ENCODE measurements at regions not wholly inside any gene's neighbourhood (a gene's known extent, or its start where the extent isn't known, plus 50 kb on each side); places are given as distances from the start of the nearest gene placed in this dataset.

DNA sequence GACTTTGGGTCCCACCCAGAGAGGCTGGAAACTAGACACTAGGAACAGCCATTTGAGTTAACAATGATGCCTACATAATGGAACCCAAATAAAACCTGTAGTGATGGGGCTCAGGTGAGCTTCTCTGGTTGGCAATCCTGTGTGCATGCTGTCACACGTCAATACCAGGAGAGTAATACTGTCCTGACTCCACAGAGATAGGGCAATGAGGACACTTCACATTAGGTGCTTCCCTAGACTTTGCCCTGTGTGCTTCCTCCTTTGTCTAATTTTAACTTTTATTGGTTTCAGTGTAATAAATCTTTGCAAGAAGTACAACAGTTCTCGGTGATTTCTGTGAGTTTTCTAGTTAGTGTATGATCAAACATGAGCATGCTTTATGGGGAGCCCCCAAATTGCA is 281.8 kb upstream of the ARRDC4 start:
- no peaks in the 10 kb centered on the region for H3K4me1 Mint-ChIP-seq
- ATAC-seq (no peak), DNase-seq (no peak)
- H3K27me3 Mint-ChIP-seq: no peaks in the 10 kb centered on the region
- peaks cover 2% of the 10 kb centered on the region for H3K9me3 ChIP-seq (ENCODE audit: control insufficient read depth, low read length, poor library complexity, severe bottlenecking)
- no peak overlapping the region for H3K27ac Mint-ChIP-seq
- no peaks in the 10 kb centered on the region for H3K36me3 Mint-ChIP-seq (ENCODE audit: low read depth)
- no peak overlapping the region for H3K4me3 Mint-ChIP-seq

DNA sequence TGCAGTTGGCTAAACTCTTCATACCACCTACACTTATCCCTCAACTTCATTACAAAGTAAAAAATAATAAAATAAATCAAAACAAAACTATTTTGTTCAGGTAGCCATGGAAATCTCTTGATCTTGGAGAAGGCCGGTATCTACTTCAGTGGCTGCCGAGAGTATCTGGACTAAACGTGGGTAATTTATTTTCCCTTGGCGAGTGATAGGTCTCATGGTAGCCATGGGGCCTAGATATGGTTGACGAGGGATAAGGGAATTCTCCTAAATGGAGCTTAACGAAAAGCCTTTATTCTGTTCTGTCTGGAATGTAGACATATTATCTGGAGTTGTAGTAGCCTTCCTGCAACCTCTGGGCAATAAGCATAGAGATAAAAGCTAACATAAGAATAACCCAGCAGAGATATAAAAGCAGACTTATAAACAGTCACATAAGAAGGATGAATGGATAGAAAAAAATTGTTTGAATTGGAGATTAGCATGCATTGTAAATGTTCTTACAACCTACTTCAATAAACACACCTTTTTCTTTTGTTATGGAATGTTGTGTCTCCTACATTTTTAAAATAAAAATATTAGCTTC is 281.3 kb upstream of the ARRDC4 start:
- no peak for DNase-seq
- Mint-ChIP-seq H3K27ac (no peak overlapping the region), H3K4me1 (no peaks in the 10 kb centered on the region), H3K36me3 (ENCODE audit: low read depth) (no peaks in the 10 kb centered on the region), H3K4me3 (no peak overlapping the region), H3K27me3 (no peaks in the 10 kb centered on the region)
- H3K9me3 ChIP-seq (ENCODE audit: control insufficient read depth, low read length, poor library complexity, severe bottlenecking): peaks cover 2% of the 10 kb centered on the region
- ATAC-seq: no peak

DNA sequence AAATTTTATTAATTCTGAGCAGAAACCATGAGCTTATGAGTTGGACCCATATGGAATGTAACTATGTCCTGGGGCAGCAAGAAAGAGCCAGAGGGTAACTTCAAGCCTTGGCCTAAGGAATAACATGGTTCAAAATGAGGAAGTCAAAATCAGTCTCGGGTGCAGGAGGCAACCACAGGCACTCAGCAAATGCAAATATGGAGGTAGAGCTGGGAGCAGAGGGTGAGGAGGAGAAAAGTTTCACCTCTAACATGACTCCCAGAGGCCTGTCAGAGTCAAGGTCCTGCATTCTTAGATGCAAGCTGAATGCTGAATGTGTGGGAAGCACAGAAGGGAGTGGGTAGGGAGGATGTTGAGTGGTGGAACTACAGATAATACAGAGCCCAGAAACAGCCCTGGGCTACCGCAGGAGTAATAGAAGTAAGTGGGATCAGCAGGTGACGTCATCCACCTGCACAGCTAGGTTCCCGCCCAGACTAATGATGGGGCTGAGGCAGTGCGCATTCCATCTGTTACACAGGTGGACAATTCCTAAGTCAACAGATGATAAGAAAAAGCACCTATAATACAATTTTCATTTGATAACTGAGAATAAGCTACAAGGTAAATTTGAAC is 279.8 kb upstream of the ARRDC4 start:
- Mint-ChIP-seq H3K36me3 (ENCODE audit: low read depth) (no peaks in the 10 kb centered on the region), H3K4me1 (no peaks in the 10 kb centered on the region), H3K27ac (no peak overlapping the region), H3K4me3 (no peak overlapping the region), H3K27me3 (no peaks in the 10 kb centered on the region)
- ATAC-seq (no peak), DNase-seq (no peak)
- H3K9me3 ChIP-seq (ENCODE audit: control insufficient read depth, low read length, poor library complexity, severe bottlenecking): peaks cover 2% of the 10 kb centered on the region

DNA sequence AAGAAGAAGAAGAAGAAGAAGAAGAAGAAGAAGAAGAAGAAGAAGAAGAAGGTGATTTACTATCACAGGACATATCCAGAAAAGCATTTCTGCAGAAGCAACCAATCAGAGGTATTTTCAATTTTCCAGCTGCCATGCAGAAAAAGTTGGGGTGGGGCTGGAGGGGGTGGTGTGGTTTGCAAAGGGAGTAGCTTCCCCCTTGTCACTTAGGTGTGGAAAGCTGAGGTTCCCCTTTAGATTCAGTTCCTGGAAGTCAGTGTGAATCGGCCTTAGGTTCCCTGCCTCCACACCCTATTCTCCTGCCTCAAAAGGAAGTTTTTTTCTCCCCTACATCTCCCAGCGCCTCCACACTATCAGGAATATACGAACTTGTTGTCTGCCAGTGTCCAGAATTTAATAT is 276.7 kb upstream of the ARRDC4 start:
- Mint-ChIP-seq H3K4me1 (no peaks in the 10 kb centered on the region), H3K36me3 (ENCODE audit: low read depth) (no peaks in the 10 kb centered on the region), H3K4me3 (no peak overlapping the region), H3K27ac (no peak overlapping the region), H3K27me3 (no peaks in the 10 kb centered on the region)
- ATAC-seq (no peak), DNase-seq (no peak)
- H3K9me3 ChIP-seq (ENCODE audit: control insufficient read depth, low read length, poor library complexity, severe bottlenecking): peaks cover 2% of the 10 kb centered on the region

DNA sequence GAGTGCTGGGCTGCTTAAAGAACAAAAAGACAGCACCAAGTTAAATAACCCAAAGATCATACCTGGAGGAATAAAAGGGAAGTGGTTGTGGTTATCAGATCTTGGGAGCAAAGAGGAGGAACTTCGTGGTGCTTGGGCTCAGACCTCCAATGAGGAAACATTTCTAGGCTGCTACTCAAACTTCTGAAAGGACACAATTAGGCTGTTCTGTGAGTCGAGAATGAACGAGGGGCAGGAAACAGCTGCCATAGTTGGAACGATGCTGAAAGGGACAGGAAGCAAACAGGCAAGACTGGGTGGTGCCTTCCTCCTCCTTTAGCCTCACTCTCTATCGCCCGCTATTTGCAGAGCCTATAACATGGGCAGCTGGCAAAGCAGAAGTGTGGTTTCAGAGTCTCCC is 276.3 kb upstream of the ARRDC4 start:
- no peak overlapping the region for H3K4me3 Mint-ChIP-seq
- ATAC-seq (no peak), DNase-seq (no peak)
- H3K9me3 ChIP-seq (ENCODE audit: control insufficient read depth, low read length, poor library complexity, severe bottlenecking): no peaks in the 10 kb centered on the region
- no peaks in the 10 kb centered on the region for H3K4me1 Mint-ChIP-seq
- H3K27ac Mint-ChIP-seq: no peak overlapping the region
- no peaks in the 10 kb centered on the region for H3K27me3 Mint-ChIP-seq
- H3K36me3 Mint-ChIP-seq (ENCODE audit: low read depth): no peaks in the 10 kb centered on the region

DNA sequence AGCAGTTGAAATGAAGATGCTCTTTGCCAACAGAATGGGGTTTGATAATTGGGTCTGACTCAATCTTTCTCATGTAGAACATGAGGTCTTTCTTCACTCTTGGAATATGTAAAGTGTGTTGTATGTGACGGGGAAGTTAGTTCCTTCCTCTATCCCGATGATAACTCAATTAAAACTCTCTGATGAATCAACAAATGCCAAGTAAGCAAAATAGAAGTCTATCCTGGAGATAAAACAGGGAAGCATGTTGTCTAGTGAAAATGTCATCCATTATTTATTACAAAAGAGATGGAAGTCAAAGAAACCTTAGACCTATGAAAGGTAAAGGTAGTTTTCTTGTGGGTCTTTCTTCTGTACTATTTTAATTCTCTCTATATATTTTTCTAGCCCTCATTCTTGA is 274.2 kb upstream of the ARRDC4 start:
- ATAC-seq (no peak), DNase-seq (no peak)
- no peaks in the 10 kb centered on the region for H3K9me3 ChIP-seq (ENCODE audit: control insufficient read depth, low read length, poor library complexity, severe bottlenecking)
- no peaks in the 10 kb centered on the region for H3K4me1 Mint-ChIP-seq
- no peaks in the 10 kb centered on the region for H3K27me3 Mint-ChIP-seq
- no peaks in the 10 kb centered on the region for H3K36me3 Mint-ChIP-seq (ENCODE audit: low read depth)
- H3K4me3 Mint-ChIP-seq: no peak overlapping the region
- H3K27ac Mint-ChIP-seq: no peak overlapping the region

DNA sequence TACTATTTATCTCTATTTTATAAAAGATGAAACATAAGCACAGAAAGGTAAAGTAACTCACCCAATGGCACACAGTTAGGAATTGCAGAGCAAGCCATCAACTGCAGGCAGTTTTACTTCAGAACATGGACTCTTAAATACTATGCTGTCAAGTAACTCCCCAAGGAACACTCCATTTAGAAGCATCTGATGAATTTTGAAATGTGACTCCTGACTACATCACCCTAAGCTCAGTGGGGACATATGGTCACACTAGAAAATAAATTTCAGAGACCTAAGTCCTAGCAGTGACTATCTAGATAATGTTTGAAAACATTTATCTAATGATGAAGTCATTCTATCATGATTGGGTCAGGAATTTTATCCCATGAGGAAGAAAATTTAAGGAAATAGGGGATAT is 272.8 kb upstream of the ARRDC4 start:
- Mint-ChIP-seq H3K27me3 (no peaks in the 10 kb centered on the region), H3K4me1 (no peaks in the 10 kb centered on the region), H3K4me3 (no peak overlapping the region), H3K27ac (no peak overlapping the region), H3K36me3 (ENCODE audit: low read depth) (no peaks in the 10 kb centered on the region)
- ATAC-seq (no peak), DNase-seq (no peak)
- H3K9me3 ChIP-seq (ENCODE audit: control insufficient read depth, low read length, poor library complexity, severe bottlenecking): no peaks in the 10 kb centered on the region

DNA sequence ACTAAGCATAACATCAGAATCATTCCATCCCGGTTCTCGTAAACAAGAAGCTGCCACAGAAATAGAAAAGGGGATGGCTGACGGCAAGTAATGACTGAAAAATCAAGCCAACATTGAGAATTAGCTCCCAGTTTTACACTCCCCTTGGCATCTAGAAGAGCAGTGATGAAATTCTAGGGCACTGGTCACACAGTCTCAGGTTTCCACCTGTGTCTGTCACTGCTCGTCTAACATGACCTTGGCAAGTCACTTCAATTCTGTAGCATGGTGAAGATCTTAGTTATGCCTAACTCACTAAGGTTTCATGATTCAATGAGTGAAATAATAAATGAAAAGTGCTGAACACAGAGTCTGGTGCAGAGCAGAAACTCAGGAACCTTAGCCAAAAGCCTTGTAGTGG is 272.3 kb upstream of the ARRDC4 start:
- DNase-seq (no peak), ATAC-seq (no peak)
- Mint-ChIP-seq H3K27me3 (no peaks in the 10 kb centered on the region), H3K36me3 (ENCODE audit: low read depth) (no peaks in the 10 kb centered on the region), H3K4me3 (no peak overlapping the region), H3K27ac (no peak overlapping the region), H3K4me1 (no peaks in the 10 kb centered on the region)
- H3K9me3 ChIP-seq (ENCODE audit: control insufficient read depth, low read length, poor library complexity, severe bottlenecking): no peaks in the 10 kb centered on the region

DNA sequence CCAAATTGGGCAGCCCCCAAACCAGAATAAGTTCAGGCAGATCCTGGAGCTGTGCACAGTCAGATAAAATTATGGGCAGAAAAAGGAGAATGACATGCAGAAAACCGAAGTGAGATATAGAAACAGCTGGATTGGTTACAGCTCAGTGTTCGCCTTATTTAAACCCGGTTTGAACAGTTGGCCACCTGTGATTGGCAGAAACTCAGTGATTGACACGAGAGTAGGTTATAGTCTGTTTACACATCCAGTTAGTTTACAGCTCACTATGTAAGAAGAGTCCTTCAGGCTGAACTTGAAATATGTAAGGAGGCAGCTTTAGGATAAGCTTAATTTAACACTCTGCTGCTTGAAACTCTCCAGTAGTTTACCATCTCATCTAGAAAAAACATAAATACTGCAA is 271.6 kb upstream of the ARRDC4 start:
- DNase-seq: no peak
- Mint-ChIP-seq H3K4me1 (no peaks in the 10 kb centered on the region), H3K27me3 (no peaks in the 10 kb centered on the region), H3K4me3 (no peak overlapping the region), H3K27ac (no peak overlapping the region), H3K36me3 (ENCODE audit: low read depth) (no peaks in the 10 kb centered on the region)
- no peaks in the 10 kb centered on the region for H3K9me3 ChIP-seq (ENCODE audit: control insufficient read depth, low read length, poor library complexity, severe bottlenecking)
- no peak for ATAC-seq

DNA sequence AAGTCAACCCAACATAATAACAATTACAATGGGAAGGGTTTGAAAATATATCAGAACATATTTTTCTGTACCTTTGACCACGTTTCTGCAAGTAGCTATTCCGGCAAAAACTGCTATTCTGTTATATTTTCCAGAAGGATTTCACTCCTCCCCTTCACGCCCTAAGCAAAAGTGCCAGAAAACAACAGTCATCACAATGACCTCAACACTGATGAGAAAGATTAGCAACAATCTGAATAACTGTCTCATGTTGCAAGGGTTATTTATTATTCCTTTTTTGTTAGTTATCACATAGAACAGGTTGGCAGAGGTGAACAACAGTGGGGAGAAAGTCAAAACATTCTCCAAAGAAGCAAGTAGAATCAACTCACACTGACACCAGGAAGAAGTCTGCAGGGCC is 269.4 kb upstream of the ARRDC4 start:
- Mint-ChIP-seq H3K36me3 (ENCODE audit: low read depth) (no peaks in the 10 kb centered on the region), H3K27ac (no peak overlapping the region), H3K4me3 (no peak overlapping the region), H3K27me3 (no peaks in the 10 kb centered on the region), H3K4me1 (no peaks in the 10 kb centered on the region)
- H3K9me3 ChIP-seq (ENCODE audit: control insufficient read depth, low read length, poor library complexity, severe bottlenecking): no peaks in the 10 kb centered on the region
- DNase-seq (no peak), ATAC-seq (no peak)

DNA sequence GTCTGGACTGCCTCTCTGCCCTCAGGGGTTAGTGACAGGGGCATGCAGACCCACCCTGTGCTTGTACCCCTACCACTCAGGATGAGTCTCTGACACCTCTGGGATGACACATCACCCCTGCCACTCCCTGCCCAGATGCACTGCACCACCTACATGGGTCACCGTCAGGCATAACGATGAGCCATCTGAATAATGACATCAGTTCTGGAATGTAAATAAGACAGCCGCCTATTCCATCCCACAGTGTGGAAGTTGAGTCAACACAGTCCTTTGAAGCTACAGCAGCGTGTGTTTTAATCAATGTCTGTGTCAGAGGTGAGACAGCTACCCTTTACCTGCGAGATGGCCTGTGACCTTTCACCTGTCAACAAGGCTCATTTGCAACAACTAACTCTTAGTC is 268.7 kb upstream of the ARRDC4 start:
- Mint-ChIP-seq H3K4me3 (no peak overlapping the region), H3K27ac (no peak overlapping the region), H3K4me1 (no peaks in the 10 kb centered on the region), H3K36me3 (ENCODE audit: low read depth) (no peaks in the 10 kb centered on the region), H3K27me3 (no peaks in the 10 kb centered on the region)
- no peak for DNase-seq
- ATAC-seq: no peak
- H3K9me3 ChIP-seq (ENCODE audit: control insufficient read depth, low read length, poor library complexity, severe bottlenecking): no peaks in the 10 kb centered on the region

DNA sequence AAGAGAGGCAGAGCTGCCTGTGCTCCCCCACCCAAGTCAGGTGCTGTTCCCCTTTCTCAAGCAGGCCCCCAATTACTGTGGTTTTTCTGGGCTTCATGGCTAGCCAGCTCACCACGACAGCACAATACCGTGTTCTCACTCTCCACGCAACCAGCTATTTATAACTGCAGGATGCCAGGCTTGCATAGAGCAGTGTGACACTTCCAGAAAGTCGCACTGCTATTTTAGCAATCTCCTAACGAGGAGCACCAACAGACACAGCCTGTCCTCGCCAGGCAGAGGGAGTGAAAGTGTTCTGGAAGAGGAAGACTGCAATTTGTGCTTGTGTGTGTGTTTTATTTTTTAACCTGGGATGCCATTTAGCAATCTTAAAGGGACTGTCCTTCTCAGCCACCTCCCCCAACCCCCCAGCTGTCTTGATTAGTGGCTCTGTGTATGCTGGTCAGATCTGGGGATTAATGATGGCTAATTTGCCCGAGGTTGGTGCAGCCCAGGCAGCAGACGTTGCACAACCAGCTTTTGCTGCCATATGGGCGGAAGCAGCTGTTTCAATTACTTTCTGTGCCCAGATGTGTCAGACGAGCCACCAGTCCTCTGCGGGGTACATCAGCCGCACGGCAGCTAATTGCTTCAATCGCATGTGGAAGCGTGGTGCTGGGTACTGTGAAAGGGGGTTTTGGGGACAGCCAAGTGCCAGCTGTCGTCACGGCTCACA is 268.0 kb upstream of the ARRDC4 start:
- DNase-seq: no peak
- H3K36me3 Mint-ChIP-seq (ENCODE audit: low read depth): no peaks in the 10 kb centered on the region
- no peak overlapping the region for H3K4me3 Mint-ChIP-seq

DNA sequence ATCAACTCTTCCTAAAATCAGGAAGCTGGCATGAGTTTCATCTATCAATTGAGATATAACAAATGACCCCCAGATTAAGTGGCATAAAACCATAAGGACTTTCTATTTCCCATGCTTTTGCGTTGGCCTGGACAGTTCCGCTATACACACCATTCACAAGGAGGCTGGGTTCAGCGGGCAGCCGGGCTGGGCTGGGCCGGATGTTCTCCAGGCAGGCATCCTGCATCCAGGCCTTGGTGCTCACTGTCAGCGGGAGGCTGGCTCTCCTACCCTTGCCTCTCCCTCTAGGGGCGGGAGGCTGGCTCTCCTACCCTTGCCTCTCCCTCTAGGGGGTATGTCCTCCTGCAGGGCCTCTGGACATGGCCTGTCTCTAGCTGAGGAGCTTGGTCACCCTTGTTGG is 266.0 kb upstream of the ARRDC4 start:
- Mint-ChIP-seq H3K4me1 (no peaks in the 10 kb centered on the region), H3K27me3 (no peaks in the 10 kb centered on the region), H3K36me3 (ENCODE audit: low read depth) (no peaks in the 10 kb centered on the region), H3K4me3 (no peak overlapping the region), H3K27ac (no peak overlapping the region)
- ATAC-seq (no peak), DNase-seq (no peak)
- H3K9me3 ChIP-seq (ENCODE audit: control insufficient read depth, low read length, poor library complexity, severe bottlenecking): no peaks in the 10 kb centered on the region

More for the DNA sequence above, 268.0 kb upstream of the ARRDC4 start:
- no peaks in the 10 kb centered on the region for H3K4me1 Mint-ChIP-seq
- H3K9me3 ChIP-seq (ENCODE audit: control insufficient read depth, low read length, poor library complexity, severe bottlenecking): no peaks in the 10 kb centered on the region
- H3K27me3 Mint-ChIP-seq: no peaks in the 10 kb centered on the region
- no peak for ATAC-seq
- H3K27ac Mint-ChIP-seq: no peak overlapping the region

DNA sequence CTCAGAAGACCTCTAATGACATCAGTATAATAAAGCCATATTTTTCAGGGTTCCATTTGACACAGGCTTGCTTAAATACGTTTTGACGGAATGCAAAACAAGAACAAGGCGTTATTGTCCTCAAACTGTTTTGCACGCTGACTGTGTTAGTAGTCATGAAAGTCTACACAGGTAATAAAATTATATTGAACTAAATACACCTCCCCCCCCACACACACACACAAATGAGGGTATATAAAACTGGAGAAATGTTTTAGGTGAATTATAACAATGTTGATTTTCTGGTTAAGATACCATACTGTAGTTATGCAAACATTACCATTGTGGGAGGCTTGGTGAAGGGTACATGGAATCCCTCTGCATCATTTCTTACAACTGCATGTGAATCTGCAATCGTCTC is 257.1 kb upstream of the ARRDC4 start:
- no peaks in the 10 kb centered on the region for H3K36me3 Mint-ChIP-seq (ENCODE audit: low read depth)
- H3K27me3 Mint-ChIP-seq: no peaks in the 10 kb centered on the region
- no peak for ATAC-seq
- H3K4me3 Mint-ChIP-seq: no peak overlapping the region
- DNase-seq: no peak
- H3K9me3 ChIP-seq (ENCODE audit: control insufficient read depth, low read length, poor library complexity, severe bottlenecking): no peaks in the 10 kb centered on the region
- no peak overlapping the region for H3K27ac Mint-ChIP-seq
- no peaks in the 10 kb centered on the region for H3K4me1 Mint-ChIP-seq
